DND-41 (cell line): ENCODE measurements at regions not wholly inside any gene's neighbourhood (a gene's known extent, or its start where the extent isn't known, plus 50 kb on each side); places are given as distances from the start of the nearest gene placed in this dataset.

Source experiments
- CTCF ChIP-seq: IDR thresholded peaks from 2 replicates; pipeline ENCODE4 v1.5.1; 2012; ENCODE audit warnings: borderline replicate concordance, low read length, moderate library complexity, mild to moderate bottlenecking; ENCODE audit not compliant: poor library complexity, severe bottlenecking; ENCODE audit errors: extremely low read depth
- EZH2 ChIP-seq: IDR thresholded peaks from 3 replicates; pipeline ENCODE4 v1.6.1; 2012; ENCODE audit warnings: borderline replicate concordance, low read depth, mild to moderate bottlenecking, moderate library complexity, low read length, inconsistent platforms; ENCODE audit not compliant: severe bottlenecking

- TF ChIP-seq CTCF = no peak
- no peak for TF ChIP-seq EZH2
Observed at GRCh38 chr4:147351083-147351787, 129.7 kb upstream of the EDNRA start.
